GM21717 (cell line): ENCODE measurements at regions not wholly inside any gene's neighbourhood (a gene's known extent, or its start where the extent isn't known, plus 50 kb on each side); places are given as distances from the start of the nearest gene placed in this dataset.

ENCODE experiments used
- ATAC-seq: cut with Tn5 transposase; IDR thresholded peaks from one replicate; pipeline ENCODE4 v1.9.1; 2021; ENCODE audit warnings: mild to moderate bottlenecking, moderate library complexity; ENCODE audit not compliant: unreplicated experiment

DNA sequence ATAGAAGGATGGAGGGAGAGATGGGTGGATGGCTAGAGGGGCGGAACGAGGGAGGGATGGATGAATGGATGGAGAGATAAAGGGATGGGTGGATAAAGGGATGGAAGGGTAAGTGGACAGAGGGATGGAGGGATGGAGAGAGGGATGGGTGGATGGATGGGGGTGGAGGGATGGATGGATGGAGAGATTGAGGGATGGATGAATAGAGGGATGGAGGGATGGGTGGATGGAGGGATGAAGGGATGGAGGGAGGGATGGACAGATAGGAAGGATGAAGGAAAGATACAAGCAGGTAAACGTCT lies 313.3 kb downstream of the UACA start:
- no peak for ATAC-seq

DNA sequence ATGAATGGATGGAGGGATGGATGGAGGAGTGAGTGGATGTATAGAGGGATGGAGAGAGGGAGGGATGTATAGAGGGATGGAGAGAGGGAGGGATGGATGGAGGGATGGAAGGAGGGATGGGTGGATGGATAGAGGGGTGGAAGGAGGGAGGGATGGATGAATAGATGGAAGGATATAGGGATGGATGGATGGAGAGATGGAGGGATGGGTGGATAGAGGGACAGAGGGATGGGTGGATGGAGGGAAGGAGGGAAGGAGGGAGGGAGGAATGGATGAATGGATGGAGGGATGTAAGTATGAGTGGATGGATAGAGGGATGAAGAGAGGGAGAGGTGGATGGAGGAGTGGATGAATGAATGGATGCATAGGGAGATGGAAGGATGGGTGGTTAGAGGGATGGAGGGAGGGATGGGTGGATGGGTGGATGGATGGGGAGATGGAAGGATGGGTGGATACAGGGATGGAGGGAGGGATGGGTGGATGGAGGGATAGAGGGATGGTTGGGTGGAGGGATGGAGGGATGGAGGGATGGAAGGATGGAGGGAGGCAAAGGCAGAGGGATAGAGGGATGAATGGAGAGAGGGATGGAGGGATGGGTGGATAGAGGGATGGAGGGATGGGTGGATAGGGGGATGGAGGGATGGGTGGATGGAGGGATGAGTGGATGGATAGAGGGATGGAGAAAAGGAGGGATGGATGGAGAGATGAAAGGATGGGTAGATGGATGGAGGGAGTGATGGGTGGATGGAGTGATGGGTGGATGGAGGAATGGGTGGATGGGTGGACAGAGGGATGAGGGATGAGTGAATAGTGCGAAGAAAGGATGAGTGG lies 313.8 kb downstream of the UACA start:
- no peak for ATAC-seq

DNA sequence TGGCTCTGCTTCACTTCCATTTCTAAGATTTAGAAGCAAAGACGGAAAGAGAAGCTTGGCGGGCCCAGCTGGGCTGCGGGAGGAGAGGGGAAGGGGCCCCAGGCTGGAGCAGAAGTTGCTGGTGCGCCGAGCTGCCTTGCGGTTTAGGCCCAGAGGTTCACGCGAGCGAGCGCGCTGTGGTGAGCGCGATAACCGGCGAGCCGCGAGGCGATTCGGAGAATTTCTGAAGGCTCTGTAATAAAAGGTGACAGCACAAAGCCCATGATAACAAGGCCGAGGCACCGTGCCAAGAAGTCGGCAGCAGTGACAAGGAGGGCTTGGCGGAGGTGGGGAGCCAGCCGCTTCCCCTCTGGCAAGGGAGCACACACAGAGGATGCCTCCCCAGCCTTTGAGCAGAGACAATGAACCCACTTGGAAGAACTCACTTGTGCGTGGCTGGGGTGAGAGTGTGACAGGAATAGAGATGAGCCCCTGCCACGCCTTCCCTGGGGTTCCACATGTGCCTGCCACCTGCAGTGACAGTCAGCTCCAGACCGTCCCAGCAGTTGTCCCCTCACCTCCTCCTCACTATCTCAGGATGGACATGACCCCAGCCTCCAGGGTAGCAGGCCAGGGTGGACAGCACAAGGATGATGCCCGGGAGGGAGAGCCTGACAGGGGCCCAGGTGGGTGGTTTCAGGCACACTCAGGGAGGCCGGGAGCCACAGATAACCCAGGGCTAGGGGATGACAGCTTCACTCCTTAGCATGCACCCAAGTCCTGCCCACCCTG lies 315.2 kb downstream of the UACA start:
- no peak for ATAC-seq

DNA sequence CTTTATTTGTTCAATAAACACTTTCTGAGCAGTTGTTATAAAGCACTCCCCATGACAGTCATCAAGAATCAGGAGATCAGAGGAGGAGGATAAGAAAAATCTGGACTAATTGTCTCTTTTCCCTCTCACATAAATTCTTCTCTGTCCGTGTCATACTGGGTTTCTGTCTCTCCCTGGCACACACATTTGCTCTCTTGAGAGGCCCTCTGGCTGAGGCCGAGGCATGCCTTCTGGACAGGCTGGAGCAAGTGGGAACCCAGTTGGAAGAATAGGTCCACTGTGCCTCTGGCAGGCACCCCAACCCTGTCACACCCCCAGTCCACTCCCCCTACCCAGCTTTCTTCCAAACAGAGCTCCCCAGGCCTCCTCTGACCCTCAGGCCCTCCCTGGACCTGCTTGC lies 315.8 kb downstream of the UACA start:
- no peak for ATAC-seq

DNA sequence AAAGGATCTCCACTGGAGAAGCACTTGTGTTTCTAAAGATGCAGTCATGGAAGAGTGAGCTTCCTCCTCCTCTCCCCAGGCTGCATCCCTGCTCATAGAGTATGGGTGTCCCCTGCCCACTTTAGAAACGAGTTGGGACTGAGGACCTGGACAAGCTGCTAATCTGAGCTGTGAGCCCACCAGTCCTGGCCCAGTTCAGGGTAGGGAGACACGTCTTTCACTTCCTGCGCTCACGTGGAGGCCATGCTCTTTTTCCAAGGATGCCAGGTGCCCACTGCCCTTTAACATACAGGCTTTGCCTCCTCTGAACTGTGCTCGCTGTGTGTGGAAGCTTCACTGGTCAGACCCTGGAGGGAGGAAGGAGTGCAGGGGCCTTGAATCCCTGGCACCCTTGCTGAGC lies 316.3 kb downstream of the UACA start:
- ATAC-seq: no peak

DNA sequence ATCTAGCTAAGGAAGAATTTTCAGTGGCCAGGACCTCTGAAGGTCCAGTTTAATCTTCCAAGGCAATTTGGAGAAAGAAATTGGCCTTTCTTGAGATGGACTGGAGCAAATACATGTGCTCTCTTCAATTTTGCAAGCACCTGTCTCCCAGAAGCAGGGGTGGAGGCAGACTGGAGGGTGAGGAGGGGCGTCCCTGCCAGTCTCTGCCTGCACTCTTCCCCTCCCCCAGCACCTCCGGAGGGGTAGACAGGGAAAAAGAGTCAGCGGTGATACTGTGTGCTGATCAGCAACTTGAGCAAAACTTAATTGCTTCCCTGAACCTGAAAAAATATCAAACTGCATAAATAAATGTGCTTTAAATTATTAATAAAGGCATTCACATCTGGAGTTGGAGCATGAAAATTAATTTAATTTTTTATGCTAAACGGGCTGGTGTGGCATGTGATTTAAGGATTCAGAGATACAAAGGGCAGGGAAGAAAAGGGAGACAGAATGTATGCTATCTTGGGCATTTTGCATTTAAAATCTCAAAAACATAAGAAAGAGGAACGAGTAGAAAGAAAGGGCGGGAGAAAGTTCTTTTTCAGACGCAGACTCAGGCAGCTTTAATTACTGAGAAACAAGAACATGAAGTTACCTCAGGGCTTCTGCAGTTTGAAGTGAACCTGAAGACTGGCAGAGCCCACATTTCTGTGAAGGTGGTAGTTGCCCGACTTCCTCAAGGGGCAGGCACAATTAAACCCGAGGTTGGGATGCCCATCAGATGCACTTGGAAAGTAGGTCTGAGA lies 319.7 kb downstream of the UACA start:
- ATAC-seq: no peak

DNA sequence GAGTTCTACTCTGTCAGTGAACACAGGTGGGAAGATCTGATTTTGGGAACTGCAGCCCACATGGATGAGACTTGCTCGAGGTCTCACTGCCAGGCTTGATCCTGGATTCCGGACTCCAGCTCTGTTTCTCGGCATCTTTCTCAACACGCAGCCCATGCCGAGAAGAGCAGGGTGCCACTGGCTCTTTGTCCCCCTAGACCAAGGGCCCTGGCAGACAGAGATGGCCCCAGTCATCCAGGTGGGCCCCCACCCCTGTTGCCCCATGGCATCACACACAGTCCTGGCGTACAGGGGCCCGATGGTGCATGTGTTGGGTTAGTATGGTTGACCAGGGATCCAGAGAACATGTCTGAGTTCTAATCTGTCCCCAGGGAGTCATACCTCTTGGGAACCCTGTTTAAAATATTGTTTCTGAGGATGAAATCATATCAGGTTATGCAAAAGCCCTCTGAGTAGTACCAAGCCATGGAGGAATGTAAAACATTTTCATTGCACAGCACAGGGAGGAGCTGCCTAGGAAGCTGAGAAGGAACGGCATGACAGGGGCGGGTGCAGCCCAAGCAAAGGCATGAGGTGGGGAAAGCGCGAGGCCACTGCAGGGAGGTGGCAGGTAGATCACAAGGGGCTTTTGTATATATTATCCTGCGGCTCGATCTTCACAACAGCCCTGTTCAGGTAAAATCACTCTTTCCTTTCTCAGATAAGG lies 320.6 kb downstream of the UACA start:
- no peak for ATAC-seq

DNA sequence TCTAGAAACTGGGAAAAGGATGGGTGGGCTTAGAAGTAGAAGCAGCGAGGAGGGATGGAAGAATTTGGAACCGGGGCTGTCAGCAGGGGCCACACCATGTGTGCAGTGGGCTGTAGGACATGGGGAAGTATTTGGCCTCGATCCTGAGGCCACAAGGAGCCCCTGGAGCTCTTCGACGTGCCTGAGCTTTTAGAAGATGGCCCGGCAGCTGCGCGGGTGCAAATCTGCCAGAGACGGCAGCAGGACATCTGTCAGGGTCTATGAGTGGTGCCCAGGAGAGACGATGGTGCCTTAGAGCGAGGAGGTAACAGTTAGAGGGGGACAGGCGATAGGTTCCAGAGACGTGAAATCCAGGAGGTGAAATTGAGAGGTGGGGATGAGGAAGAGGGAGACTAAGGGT lies 321.1 kb downstream of the UACA start:
- ATAC-seq: no peak

DNA sequence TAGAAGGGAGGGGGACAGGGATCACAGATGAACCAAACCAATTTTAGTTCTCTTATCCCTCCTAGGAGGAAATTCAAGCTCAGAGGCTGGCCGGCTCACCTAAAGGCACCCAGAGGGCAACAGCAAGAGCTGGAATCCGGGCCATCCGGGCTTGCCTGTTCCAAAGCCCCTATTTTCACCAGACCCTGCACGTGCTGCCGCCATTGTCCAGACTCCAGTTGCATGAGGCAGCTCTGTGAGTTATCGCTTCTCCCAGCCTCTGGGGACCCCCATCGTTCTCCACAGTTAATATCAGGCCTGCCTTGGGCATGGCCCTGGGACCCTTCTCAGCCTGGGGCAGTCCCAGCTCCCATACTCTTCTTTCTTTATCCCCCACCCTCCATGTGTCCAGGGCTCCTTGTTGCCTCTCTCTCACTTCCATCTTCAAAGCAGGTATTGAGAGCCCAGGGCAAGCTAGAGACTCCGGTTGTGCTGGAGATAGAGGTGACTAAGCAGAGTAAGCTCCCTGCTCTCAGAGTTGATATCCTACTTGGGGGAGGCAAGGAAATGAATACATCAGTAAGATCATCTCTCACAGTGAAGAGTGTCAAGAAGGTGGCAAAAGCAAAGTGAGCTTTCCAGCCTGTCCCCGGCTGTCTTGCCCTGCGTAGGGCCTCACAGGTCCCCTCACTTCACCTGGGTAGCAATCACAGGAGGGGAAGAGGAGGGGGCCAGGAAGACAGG lies 322.8 kb downstream of the UACA start:
- no peak for ATAC-seq

DNA sequence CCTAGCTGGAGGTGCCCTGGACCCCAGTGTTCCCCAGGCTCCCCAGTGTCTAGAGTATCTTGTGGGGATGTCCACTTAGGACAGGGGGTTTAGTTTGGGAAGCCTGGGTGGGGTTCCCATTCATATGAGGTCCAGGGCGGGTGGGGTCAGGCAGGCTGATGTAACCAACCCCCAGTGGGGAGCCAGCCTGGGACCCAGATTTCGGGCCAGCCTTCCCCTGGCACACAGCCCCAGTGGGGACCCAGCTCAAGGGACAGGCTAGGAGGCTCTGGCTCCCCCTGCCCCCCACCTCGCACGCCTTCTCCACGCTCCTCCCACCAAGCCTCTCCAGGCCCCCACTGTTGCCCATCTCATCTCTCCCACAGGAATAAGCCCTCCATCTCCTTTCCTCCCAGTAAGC lies 323.5 kb downstream of the UACA start:
- no peak for ATAC-seq

DNA sequence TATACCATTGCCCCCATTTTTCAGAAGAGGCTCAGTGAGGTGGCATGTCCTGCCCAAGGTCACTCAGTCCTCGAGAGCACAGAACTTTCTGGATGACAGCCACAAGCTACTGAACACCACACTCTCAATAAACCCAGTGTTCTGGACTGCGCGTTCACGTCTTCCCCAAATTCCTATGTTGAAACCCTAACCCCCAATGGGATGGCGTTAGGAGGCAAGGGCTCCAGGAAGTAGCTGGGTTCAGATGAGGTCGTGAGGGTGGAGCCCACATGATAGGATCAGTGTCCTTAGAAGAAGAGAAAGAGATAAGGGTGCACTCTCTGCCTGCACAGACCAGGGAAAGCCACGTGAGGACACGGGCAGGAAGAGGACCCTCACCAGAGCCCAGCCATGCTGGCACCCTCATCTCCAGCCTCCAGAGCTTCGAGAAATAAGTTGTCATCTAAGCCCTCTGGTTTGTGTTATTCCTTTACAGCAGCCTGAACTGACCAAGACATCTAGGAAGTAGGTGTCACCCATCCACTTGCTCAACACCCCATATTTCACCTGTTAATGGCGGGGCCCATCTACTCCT lies 324.0 kb downstream of the UACA start:
- ATAC-seq: no peak

DNA sequence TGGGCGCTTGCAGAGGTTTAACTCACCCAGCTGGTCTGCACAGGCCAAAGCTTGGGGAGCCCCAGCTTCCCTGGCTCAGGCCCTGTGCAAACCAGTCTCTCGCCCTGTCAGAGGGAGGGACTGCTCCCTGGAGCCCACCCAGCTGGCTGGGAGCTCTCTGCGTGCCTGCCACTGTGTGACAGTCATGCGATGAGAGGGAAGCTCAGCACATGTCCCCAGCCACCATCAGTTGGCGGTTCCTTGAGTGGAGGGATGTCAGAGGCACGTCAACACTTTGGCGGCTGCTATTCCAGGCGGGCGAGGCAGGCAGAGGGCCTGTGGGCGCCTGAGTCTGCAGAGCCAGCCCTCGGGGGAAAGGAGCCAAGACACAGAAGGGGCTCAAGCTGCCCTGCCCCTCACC lies 324.6 kb downstream of the UACA start:
- ATAC-seq: no peak

DNA sequence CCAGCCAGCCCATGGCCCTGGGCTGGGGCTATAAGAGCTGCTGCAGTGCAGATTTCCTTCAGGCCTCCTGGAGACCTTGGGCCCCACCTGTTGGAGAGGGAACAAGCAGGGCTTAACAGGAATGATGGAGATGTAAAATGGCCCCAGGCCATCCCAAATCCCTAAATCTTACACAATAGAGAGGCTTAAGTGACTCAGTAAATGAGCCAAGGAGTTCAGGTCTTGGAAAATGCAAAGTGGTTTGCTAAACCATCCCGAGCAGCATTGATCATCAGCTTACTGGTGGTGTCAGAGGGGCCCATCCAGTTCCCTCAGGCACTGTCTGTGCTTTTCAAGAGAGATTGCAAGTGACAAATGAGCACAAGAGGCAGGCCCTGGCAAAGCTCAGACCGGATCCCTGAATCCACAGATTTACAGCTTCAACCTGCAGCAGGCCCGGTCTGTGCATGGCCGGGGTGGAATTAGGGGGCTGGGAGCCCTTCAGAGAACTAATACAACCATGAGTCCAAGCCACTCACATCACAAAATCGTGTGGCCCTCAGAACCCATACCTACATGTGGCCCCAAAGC lies 325.4 kb downstream of the UACA start:
- no peak for ATAC-seq

DNA sequence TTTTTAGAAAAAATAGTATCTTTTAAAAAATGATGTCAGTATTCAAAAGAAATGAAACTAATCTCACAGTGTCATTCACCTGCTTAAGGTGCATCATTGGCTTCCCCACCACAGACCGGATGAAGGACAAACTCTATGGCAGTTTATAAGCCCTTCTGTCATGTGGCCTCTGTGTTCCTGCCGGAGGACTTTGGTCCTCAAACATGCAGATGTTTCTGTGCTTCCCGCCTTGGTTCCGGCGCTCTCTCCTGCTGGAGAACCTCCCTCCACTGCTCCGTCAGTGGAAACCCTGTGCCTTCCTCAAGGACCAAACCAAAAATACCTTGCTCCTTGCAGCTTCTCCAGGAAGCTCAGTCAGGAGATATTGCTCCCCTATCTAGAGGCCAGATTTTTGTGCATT lies 326.3 kb downstream of the UACA start:
- no peak for ATAC-seq

DNA sequence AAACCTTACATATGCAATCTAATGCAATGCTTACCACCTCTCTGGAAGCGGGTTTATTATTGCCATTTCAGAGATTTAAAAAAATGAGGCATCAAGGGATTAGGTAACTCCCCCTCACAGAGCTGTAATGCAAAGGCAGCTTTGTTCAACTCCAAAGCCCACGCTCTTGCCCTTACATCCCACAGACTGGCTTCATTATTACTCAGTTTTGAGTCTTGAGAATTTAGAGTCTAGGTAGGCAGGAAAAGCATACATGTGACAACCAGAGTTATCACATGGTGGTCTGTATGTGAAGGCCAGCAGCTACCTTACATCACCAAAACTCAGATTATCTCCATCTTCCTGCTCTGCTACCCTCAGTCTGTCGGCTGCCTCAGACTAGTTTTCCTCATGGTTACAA lies 326.9 kb downstream of the UACA start:
- peak; percentile 41 for ATAC-seq

DNA sequence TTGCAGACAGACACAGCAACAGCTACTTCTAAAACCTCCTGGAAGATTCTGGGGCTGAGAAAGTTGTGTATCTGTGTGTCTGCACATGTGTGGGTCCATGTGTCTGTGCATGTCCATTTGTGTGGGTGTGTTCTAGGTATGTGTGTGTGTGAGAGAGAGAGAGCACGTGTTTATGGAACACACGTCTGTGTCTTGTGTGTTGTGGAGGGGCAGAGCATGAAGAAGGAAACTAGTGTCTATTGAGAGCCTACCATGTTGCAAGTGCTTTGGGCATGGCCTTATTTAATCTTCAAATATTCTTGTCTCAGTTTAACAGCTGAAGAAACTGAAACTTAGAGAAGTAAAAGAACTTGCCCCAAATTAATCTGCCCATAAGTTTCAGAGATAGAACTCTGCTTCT lies 327.5 kb downstream of the UACA start:
- peak; percentile 45 for ATAC-seq

DNA sequence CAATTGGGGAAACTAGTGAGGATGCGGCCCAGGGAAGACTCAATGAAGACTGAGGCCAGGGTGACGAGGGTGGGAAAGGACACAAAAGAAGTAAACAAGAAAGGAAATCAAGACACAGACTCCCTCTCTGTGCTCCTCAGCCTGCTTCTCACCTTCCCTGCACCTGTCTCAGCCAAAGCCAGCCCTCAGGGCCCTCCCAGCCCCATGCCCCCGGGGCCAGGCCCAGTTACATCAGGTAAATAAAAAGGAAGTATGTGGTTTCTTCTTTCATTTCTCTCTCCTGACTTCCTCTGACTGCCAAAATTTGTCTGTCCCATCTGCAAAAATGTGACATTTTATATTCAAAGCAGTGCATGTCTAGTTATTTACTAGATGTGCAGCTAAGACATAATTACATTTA lies 328.0 kb downstream of the UACA start:
- ATAC-seq: no peak

DNA sequence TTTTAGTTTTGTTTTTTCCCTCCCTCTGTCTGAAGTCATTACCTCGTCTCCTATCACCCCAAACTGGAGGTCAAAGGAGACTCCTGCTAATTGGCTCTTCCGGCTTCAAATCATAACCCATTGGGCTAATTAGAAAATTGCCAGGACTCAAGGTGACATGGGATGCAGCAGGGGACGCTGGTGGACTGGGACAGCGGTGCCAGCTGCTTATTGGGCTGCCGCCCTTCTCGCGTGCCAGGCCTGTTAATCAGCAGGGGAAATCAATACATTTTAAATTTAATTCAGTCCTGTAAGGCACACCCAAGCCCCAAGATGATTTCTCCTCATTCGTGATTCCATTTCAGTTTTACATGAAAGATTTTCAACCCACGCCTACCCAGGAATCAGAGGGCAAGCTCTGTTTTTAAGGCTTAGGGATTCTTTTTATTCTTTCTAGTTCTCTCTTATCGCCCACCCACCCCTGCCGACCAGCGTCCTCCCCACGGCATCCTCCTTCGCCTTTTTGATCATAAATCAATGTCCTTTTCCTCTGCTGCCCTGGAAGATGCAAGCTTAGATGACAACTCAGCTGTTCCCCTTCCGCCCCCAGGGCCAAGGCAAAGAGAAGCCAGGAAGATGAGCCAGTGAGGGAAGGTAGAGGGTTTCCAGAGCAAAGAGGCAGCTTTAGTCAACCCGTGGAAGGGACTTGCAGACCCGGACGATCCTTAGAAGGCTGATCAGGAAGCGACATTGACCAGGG lies 329.6 kb downstream of the UACA start:
- no peak for ATAC-seq

DNA sequence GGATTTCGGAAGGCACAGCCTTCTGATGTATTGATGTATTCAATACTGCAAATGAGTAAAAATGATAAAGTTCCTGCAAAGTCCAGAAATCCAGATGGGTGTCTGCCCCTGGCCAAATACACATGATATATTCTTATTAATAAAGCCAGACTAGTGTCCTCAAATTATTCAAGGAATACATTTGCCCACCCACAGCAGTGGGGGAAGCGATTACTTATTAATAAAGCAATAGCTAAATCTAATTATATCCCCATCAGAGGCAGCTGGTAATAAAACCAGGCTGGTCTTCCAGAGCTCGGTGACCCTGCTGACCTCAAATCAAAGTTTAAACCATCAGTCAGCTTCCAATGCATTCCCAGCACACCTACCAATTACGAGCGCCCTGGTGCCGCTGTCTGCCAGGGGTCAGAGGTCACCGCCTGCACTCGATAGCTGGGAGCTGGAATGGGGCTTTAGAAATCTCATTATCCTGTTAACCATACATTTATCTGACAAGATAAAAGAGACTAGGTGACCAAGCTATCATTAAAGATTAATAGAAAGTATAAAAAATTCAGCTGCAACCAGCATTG lies 330.3 kb downstream of the UACA start:
- ATAC-seq: no peak
